ENCODE measurements at regions not wholly inside any gene's neighbourhood (a gene's known extent, or its start where the extent isn't known, plus 50 kb on each side); places are given as distances from the start of the nearest gene placed in this dataset.
"Not testable (repeated sequence)": the region's sequence is repeated elsewhere in the genome, so short reads cannot be mapped to it uniquely, and the experiment has no call there.

GRCh38 chr7:131041012-131041695 is 286.5 kb upstream of the MKLN1 start:
- TF ChIP-seq CTCF (IDR thresholded peaks at IDR 0.05); EZH2 (IDR thresholded peaks at IDR 0.05; ENCODE audit: borderline replicate concordance, insufficient read depth, low read depth, low read length, poor library complexity, severe bottlenecking): not testable (repeated sequence)

Measured in B cell (primary cell).